ENCODE measurements at regions not wholly inside any gene's neighbourhood (a gene's known extent, or its start where the extent isn't known, plus 50 kb on each side); places are given as distances from the start of the nearest gene placed in this dataset.
"Not testable (repeated sequence)": the region's sequence is repeated elsewhere in the genome, so short reads cannot be mapped to it uniquely, and the experiment has no call there.

DNA sequence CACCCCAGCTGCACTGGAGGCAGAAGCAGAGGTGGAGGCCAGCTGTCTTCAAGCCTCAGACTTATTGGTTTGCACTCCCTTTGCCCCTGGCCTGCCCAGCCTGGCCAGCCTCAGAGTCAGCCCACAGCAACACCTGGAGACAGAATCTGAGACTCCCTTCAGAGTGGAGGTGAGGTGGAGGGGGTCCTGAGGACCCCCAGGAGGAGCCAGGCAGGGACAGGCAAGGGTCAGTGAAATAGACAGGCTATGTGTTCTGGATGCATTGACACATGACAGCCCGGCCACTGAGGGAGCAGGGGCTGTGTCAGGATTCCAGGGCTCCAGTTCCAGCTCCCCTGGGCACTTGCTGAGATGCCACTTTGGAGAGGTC, 309.7 kb downstream of the MYCN start:
- DNase-seq: no peak

DNA sequence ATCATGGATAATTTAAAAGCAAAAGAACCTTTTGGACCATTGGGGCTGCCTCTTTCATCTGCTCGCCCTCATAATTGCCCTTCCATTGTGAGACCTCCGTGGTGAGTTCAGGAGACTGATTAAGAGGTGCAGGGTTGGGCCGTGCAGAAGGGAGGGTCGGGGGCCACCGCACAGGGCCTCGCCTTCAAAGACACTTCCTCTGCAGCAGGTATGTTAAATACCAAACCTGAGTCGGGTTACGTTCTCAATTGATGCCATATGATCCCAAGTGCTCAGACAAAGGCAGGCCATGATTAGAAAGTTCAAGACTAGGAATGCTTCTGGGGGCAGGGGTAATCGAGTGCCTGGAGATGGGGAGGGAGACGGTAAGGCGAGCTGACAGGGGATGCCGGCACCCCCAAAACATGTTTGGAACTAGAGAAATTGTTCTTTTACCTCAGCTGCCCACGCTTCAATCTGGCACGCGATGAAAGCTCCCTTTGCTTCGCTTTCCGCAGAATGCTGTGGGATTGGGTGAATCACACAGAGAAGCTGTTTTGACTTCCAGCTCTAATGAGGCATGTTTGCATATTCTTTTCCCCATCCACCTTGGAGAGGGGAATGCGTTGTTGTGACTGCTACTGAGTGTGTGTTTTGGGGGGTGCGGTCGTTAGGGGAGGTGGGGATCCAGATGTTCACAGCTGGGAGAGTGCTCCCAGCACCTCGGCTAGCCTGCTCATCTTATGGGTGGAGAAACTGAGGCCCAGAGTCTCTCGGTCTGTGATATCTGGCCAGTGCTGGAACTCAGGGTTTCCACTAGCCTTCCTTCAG, 309.1 kb downstream of the MYCN start:
- DNase-seq: no peak

GRCh38 chr2:16248571-16249105, 308.3 kb downstream of the MYCN start:
- DNase-seq: no peak

DNA sequence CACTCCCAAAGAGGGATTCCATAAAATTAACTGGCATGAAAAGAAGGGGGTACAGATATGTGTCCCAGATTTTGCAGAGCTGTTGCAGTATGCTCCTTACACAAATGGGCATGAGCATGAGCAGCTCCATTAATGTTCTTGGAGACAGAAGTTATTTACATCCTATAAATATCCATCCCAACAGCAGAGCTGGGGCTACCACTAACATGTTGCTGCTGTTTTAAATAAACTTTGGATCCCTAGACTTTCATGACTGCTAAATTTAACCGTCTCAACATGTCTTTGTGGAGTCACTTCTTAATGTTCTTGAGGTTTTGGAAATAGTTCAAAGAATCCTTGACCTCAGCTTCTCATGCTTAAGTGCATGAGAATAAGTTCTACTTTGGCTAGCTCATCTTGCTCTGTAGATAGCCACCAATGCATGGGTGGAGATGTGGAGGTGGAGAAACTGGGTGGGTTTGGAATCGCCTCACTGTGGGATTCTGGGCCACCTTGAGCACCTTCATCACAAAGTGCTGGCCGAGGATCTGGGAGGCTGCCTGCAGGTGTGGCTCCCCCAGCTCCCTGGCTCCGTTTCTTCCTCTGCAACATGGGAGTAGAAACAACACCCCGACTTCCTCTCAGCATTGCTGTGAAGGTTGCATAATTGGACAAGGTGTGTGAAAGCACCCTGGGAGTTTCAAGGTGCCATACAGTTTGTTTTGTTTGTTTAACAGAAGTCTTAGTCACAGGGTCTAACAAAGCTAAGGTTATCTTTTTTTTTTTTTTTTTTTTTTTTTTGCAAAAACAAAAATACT, 307.2 kb downstream of the MYCN start:
- DNase-seq: no peak

DNA sequence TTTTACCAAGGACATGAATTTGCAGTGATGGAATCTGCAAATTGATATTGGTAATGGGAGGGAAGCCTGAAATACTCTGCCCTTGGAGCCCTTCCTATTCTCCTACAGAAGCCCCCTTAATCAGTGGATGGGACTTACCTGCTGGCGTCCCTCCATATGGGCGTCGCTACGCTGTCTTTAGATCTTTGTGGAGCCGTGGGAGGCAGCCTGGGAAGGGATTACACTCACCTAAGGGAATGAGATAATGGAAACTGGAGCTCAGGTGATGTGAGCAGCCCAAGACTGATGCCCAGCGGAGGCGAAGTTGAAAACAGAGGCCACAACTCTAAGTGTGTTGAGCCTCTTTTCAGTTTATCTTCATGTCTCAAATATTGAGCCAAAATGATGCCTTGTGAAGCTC, 306.6 kb downstream of the MYCN start:
- no peak for DNase-seq

DNA sequence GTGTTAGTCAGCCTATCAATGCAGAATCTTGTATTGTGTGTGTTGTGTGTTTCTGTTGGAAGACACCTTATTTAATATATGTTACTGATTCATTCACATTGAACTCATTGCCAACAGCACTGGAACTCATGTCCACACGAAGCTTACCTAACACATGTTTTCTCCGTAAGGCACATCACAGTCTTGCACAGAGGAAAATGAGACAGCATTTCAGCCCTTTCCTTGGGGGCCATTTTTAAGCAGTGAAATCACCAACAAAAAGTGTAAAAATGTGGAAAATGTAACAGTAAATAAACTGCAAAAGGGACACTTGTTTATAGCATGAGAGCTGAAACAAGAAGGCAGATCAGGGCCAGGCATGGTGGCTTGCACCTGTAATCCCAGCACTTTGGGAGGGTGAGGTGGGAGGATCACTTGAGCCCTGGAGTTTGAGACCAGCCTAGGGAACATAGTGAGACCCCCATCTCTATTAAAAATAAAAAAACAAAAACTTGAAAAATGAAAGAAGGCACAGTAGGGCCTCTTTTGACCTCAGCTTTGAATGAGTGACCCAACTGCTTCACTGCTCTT, 306.0 kb downstream of the MYCN start:
- no peak for DNase-seq

DNA sequence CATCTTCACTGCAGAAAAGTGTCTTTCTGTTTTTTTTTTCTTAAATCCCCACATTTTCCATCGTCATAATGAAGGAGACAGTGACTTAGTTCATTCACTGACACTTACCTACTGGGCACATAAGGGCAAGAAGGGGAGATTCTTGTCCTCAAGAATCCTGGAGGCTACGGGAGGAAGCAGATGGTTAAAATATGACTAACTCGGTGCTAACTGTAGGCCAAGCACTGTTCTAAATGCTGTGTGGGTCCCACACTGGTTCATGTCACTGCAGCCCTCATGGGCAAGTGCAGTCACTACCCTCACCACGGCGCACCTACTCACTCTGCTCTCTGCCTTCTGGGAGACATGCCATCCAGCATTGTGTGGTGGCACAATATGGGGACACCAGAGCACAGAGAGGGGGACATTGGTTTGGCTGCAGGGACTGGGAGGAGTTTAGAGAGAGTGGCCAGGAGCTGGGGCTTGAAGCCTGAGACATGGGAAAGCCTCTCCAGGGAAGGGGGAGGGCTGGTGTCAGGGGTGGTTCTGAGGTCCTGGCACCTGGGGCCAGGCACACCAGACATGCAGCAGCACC, 305.2 kb downstream of the MYCN start:
- no peak for DNase-seq

DNA sequence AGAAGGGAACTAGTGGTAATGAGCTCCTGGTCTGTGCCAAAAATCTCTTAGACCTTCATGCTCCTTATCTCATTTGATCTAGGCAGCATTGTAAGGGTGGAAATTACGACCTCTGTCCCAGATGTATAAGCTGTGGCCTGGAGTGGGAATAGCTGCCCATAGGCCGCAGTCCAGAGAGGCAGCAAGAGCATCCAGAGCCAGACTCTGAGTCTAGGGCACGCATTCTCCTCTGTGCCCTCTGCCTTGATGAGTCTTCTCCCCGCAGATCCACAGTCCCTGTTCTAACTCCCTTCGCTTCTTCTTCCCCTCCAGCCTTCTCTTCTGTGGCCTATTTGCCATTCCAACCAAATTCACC, 304.6 kb downstream of the MYCN start:
- no peak for DNase-seq

DNA sequence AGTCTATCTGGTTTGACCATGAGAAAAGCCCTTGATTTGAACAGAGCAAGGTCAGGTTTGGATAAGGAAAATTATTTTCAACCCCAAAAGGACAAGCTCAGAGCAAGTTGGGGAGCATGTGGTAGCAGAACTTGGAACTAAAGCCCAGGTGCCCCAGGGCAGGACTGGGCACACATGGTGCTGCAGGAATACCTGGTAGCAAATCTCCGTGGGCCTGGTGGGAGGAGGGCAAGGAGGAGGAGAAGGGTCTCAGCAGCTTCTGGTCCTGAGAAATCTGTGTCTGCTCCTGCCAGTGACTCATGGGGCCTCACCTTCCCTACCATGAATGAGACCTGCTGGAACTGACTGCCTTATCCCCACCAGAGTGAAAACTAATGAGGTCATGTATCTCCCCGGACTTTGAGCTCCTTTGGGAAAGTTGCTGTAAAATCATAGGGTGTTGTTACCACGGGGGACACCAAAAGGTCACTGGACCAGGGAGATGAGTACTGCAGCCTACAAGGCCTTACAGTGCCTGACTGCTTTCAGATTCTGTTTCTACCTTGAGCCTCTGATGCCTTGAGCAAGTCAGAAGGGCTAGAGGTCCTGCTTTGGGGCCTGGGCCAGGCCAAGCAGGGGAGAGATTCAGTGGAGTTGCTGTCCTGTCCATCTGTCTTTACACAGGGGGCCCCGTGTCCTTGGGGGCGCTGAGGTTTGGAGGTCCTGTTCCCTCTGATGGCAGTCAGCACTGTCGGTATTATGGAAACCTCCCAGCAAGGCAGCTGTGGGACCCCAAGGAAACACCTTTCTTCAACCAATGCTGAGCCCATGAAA, 304.0 kb downstream of the MYCN start:
- no peak for DNase-seq

- no peak for DNase-seq
Observed at GRCh38 chr2:16243411-16243996, 303.2 kb downstream of the MYCN start.

DNA sequence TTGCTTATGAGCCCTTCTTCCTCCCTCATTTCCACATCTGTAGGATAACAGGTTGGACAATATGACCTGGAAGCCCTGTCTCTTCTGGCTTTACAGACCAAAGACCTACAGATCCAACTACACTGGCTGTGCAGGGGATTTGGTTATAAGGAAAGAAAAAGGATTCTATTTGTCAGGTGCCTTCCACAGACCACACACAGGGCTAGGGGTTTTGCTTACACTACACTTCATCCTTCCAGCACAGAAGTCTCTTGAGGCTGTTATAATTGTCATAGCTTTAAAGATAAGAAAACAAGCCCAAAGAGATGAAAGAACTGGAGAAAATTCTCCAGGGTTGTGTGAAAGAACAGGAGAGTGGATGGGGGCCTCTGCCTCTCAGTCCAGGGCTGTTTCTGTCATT, 302.6 kb downstream of the MYCN start:
- no peak for DNase-seq

DNA sequence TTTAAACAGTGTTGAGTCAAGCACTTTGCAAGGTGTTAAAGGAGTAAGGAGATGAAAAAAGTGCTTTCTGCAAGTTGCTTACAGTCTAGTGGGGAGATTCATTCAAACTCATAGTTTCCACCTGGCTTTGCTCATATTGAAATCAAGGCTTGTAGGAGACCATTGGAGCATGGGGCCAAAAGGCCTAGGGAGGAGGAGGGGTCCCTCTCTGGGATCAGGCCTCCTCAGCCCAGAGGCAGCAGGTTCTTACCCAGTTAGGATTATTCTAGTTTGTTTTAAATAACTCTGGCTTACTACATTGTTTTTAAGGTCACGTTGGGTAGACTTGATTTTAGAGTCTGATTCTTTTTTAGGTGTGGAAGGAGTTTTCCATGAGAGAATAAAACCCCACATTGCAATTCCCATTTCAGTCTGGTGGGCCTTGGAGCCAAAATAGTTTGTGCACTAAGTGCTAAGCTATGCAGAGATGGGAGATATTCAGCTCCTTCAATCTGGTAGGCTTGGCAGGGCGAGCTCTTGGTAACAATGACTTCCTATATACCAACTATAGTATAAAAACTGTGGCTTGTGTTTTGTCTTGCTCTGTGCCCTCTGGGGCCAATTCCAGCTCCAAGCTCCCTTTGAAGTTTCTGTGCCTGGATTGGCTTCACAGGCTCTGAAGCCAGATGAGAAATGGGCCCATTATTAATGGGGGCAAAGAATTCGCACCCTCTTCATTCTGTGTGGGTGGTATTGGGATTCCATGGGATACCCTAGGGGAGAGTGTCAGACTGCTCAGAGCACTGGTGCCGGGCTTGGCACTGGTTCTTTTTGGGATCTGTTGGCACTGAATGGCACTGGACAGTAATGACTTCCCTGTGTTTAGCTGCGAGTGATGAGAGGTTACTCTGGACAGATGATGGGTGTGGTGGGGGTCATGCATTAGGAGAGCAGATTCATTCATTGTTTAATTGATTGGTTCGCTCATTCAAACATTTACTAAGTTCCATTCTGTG, 301.1 kb downstream of the MYCN start:
- DNase-seq: no peak

DNA sequence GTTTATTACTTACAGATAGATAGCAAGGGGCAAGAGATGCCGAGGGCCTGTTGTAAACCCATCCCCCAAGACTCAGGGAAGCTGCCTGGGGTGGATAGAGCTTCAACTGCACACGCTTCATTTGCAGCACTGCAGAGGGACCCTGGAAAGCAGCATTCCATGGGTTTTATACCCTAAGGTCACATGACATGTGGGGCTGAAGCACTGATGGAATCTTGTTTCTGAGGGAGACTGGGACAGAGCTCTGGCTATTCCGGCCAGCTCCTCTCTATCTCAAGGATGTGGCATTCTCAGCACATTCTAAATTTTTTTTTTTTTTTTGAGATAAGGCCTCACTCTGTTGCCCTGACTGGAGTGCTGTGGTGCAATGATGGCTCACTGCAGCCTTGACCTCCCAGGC, 300.1 kb downstream of the MYCN start:
- no peak for DNase-seq

- DNase-seq: no peak
Observed at GRCh38 chr2:16239296-16239850, 299.0 kb downstream of the MYCN start.

DNA sequence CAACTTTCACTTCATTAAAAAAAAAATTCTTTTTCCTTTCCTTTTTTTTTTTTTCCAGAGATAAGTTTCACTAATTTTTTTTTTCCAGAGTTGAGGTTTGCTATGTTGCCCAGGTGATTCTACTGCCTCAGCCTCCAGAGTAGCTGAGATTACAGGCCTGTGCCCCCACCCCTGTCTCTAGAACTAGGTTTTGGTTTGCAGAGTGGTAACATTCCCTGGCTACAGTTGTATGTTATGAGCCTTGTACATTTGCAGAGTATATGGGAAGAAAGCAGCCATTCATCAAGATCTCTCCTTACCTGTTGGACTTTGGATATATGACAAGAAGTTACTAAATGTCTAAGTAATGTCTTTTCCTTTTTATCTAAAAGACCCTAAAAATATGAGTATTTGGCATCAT, 298.4 kb downstream of the MYCN start:
- DNase-seq: no peak

- DNase-seq: no peak
Observed at GRCh38 chr2:16238001-16238761, 297.8 kb downstream of the MYCN start.

- no peak for DNase-seq
Observed at GRCh38 chr2:16235747-16236146, 295.4 kb downstream of the MYCN start.

DNA sequence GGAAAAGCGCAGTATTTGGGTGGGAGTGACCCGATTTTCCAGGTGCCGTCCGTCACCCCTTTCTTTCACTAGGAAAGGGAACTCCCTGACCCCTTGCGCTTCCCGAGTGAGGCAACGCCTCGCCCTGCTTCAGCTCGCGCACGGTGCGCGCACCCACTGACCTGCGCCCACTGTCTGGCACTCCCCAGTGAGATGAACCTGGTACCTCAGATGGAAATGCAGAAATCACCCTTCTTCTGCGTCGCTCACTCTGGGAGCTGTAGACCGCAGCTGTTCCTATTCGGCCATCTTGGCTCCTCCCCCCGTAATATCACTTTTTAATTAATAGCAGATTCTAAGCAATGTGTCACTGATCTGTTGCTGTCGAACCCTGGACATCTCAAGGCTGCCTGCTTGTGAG, 294.9 kb downstream of the MYCN start:
- DNase-seq: not testable (repeated sequence)

- DNase-seq: no peak
Observed at GRCh38 chr2:16228951-16229350, 288.6 kb downstream of the MYCN start.

DNA sequence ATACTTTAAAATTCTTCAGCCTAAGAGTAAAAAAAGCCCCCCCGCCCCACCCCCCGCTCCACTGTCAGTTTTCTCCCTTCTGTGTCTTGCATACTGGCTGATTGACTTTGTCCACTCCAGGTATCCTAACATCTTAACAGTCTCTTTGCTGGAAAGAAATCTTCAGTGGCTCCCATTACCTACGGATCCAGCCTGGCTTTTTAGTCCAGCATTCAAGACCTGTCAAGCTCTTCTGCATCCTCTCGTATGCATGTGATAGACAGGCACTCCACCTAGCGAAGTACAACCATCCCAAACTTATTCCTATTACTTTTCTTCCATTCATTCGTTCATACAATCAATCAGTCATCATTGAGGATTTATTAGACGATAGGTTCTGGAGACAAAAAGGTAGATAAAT, 288.1 kb downstream of the MYCN start:
- no peak for DNase-seq
